ENCODE measurements at regions not wholly inside any gene's neighbourhood (a gene's known extent, or its start where the extent isn't known, plus 50 kb on each side); places are given as distances from the start of the nearest gene placed in this dataset.
A peak's percentile ranks its signal among the peaks of the same experiment; 100 is the strongest.

DNA sequence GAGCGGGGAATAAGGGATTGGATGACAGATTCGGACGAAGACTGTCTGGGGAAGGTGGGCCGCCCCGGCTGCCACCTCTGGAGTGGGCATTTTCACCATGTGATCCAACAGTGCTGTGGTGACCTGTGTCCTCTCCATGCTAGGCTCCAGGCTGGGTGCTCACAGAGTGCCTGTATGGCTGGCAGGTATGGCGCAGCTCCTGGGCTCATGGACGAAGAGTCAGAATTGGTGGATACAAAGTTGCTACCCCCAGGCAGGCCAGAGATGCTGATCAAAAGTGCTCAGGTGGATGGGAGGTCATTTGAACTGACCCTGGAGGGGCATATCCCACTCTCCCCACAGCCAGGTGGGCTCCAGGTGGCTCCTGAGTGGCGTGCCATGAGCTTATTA is 111.3 kb upstream of the UQCRFS1 start:
- DNase-seq, result no peak

DNA sequence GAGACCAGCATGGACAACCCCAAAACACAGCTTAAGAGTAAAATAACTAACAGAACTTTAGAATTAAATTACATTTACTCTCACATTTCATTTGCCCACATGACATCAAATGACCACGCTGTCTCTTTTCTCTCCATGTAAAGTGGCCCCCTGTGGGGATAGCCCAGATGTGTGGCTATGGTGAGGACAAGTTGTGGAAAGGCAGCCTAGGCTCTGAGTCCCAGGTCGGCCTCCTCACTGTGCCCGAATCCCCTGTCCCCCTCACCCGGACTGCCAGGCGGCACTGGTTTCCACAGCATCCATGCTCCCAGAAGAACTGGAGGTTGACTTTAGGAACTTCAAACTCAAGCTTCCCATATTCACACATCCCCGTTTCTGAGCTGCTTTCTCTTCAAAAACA is 111.8 kb upstream of the UQCRFS1 start:
- DNase-seq, result no peak

DNA sequence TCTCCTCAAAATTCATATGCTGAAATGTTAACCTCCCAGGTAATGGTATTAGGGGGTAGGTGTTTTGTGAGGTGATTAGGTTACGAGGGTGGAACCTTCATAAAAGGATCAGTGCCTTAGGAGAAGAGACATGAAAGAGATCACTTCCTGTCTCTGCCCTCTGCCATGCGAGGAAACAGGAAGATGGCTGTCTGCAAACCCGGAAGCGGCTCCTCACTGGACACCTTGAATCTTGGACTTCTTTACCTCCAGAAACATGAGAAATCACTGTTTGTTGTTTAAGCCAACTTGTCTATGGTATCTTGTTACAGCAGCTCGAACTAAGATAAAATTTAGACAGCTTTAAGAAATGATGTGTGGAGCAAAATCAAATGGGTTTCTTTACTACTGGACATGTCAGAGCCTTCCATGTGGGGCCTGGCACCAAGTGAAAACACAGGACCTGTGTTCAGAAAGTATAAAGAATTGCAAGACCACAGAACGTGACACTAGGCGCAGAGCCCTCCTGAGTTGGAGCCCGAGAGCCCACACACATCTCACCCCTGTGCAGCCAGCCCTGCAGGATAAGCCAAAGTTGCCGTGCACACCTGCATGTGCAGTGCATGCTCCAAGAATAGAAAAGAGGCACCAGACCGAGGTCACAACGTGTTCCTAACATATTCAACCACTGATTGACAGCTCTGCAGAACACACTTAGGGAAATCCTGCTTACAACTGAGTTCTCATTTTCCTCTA is 112.5 kb upstream of the UQCRFS1 start:
- DNase-seq, result no peak

DNA sequence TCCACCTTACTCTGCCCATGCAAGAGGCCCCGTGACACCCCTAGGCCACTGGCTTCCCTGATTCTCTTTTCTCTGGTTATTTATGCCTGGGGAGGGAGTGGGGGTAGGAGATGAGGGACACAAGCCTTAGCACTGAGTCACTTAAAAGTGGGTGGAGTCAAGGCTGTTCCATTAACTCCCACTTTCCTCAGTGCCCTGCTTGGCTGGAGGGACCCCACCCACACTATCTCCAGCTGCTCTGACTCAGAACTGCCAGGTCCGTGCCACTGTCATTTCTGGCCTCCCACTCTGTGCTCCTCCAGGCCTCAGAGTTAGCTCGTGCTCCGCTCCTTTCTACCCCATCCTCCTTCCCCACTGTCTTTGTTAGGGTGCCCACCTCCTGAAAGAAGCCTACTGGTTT is 113.4 kb upstream of the UQCRFS1 start:
- no peak for DNase-seq

DNA sequence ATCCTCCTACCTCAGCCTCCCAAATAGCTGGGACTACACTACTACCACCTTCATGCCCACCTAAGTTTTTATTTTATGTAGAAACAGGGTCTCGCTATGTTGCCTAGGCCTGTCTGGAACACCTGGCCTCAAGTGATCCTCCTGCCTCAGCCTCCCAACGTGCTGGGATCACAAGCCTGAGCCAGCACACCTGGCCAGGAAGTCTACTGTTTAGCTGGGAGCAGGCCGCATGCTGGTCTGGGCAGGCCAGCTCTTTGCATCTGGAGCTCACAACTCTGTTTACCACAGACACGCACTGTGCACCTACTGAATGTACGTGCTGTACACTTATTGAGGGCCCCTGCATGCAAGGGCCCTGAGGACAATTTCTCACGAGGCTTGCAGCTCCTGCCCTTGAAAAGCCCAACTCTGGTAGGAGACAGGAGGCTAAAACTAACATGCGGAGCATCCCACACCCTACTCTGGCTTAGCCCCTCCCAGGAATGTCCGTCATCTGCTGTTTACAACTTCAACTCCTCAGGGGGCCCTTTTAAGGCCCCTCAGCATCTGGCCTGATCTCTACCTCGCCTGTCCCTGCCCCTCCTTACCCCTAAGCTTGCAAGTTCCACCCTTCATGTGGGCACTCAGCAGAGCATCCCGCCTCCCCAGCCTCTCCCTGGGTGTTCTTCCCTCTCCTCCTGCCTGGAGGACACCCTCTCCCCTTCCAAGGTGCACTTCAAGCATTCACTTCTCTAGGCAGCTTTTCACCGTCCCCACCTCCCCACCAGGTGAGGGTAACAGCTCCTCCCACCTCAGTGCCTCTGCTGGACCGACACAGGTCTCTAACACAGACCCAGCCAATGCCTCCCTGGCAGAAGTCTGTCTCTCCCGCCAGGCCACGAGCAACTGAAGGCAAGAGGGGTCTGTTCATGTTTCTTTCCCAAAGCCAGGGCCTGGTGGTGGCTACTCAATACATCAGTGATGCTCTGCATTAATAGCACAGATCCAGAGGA is 114.2 kb upstream of the UQCRFS1 start:
- no peak for DNase-seq

DNA sequence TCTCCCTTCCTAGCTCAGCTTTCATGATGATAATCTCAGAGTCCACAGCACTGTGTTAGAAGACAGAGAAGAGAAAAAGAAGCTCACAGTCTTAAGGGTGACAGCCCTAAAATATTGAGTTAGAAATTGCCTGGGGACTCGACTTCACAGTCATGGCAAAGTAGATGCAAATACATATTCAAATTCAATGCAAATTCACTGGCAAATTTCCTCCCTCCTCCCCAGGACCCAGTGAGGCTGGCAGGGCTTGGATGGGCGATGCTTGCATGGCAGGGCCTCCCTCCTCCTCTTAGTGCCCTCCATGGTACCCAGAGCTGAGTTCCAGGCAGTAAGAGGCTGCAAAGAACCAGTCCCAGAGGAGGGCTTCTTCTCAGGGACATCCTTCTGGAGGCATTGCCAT is 115.6 kb upstream of the UQCRFS1 start:
- no peak for DNase-seq

DNA sequence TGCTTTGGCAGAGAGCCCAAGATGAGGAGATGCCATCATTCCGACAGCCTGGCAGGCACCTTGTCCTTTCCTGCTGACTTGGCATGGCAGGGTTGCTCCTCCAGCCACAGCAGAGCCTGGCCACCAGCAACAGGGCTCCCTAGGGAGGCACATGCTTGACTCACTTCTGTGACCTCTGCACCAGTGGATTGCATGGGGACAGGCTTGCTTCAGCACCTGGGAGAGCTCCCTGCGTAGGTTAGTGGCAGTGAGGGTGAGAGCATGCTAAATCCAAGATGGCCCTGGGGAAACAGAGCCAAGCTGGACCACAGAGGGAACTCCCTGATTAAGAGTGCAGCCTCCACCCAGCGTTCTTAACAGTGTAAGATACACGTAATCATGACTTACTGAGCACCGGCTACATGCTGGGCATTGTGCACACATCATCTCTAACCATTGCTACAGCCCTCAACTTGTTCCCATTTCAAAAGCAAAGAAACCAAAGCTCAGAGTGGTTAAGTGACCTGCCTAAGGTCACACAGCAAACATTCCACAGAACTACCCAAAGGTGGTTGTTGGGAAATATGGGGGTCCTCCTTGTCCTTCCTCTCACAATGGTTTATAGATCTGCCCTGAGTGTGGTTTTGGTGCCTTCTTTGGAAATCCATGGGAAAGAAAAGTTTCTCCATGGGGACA is 116.6 kb upstream of the UQCRFS1 start:
- peak; percentile 44 for DNase-seq

DNA sequence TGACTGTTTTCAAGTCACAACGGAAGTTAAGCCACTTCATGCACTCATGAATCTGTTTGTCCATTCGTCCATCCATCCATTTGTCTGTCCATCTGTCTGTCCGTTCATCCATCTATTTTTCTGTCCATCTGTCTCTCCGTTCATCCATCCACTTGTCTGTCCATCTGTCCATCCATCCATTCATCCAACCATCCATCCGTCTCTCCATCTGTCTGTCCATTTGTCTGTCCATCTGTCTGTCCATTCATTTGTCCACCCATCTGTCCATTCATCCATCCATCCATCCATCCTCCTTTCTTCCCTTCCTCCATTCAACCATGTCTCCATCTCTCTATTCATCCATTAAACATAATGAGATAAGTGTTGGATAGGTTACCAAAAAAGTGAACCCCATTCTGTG is 123.5 kb upstream of the UQCRFS1 start:
- no peak for DNase-seq

DNA sequence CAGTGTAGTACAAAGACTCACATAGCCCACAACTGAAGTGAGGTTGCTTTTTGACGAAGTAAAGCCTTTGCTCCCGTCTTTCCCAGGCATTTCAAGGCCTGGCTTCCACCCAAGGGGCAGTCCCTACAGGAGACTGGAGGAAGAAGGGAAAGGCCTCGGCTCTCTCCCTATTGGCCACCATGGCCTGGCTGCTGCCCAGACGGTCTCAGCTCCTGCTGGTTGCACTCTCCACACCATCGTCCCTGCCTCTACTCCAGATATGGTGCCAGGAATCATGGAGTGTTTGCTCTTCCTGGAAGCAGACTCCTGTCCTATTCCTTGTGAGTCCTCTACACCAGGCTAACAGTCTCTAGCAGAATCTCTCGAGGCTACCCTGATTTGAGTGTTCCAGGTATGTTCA is 124.1 kb upstream of the UQCRFS1 start:
- DNase-seq, result no peak

DNA sequence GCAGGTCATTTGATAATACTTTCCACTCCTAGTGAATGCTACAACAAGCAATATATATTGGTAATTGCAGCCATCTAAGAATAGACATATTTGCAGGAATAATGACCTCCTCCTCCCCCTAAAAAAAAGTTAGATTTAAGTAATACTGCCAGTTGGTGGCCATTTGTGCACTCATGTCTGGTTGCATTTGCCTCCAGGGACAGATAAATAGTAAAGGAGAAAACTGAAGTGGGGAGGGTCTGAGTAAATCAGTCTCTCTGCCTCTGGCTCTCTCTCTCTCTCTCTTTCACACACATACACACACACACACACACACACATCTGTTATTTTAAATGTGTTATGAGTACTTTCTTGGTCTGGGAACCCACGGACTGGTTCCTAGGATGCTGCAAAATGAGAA is 125.5 kb upstream of the UQCRFS1 start:
- no peak for DNase-seq

DNA sequence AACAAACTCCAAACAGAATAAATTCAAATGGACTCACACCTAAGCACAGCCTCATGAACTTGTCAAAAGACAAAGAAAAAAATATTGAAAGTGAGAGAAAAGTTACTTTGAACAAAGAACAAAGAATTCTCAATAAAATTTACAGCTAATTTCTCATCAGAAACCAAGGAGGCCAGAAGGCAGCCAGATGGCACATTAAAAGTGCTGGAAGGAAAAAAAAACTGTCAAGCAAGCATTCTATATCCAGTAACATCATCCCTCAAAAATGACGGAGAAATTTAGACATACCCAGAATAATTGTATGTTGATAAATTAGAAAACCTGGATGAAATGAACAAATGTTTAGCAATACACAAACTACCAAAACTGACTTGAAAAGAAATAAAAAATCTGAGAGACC is 129.8 kb upstream of the UQCRFS1 start:
- DNase-seq, result no peak

DNA sequence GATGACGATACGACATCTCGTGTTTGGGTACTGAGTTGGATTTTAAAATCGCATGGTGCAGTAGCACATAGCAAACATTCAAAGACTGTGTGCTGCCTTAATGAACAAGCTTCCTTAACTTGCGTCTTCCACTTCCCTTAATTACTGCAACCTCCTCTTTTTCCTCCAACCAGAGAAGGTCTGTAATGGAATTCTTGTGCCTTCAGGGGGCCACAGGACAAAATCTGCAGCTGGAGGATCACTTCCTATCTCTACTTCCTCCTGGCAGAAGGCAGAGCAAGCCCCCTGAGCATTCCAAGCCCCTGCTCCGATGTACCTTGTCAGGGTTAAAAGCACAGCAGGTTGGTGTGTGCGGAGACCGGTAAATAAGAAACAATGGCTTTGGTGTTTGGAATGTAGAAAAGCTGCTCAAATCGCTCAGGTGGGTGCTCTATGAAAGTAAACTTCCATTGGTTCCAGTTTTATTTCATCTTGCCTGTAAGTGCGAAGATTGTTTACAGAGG is 151.3 kb upstream of the UQCRFS1 start:
- no peak for DNase-seq

DNA sequence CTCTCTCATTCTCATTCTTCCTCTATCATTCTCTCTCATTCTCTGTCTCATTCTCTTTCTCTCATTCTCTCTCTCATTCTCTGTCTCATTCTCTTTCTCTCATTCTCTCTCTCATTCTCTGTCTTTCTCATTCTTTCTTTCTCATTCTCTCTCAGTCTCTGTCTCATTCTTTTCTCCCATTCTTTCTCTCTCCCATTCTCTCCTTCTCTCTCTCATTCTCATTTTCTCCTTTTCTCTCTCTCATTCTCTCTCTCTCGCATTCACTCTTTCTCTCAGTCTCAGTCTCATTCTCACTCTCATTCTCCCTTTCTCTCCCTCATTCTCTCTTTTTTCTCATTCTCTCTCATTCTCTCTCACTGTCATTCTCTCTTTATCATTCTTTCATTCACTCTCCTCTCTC is 152.0 kb upstream of the UQCRFS1 start:
- DNase-seq, result no peak

DNA sequence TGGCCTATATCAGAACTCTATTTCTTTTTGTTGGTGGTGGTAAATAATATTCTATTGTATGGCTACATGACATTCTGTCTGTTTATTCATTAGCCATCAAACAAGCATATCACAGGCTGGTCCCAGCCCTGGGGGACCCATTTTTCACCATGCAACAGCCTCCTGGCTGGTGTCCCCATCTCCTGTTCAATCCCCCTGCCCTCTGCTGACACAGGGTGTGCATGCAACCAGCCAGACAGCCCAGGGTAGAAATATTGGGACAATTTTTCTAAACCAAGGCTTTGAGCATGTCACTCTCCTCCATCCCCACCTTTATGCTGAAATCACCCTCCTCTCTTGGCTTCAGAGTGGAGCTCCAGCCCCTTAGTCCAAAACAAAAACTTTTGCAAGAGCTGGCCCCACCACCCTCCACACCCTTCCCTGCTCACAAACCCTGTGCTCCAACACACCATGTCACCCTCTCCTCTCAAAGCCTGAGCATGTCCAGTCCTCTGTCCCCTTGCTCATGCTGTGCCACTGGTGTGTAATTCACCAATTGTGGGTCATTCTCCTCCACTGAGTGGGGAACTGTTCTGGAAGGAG is 153.0 kb upstream of the UQCRFS1 start:
- no peak for DNase-seq

DNA sequence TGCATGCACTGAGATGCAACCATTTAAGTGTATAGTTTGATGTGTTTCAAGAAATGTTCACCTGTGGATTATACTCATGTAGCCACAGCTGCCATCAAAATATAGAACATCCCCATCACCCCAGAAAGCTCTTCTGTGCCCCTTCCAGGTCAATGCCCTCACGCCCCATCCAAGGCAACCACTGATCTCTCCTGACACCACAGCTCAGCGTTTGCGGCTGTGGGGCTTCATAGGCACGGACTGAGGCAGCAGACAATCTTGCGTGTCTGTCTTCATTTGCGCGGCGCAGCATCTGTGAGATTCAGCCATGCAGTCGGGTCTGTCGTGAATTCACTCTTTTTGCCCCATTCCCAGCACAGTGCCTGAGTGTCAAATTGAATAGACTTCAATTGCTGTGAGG is 153.8 kb upstream of the UQCRFS1 start:
- no peak for DNase-seq

DNA sequence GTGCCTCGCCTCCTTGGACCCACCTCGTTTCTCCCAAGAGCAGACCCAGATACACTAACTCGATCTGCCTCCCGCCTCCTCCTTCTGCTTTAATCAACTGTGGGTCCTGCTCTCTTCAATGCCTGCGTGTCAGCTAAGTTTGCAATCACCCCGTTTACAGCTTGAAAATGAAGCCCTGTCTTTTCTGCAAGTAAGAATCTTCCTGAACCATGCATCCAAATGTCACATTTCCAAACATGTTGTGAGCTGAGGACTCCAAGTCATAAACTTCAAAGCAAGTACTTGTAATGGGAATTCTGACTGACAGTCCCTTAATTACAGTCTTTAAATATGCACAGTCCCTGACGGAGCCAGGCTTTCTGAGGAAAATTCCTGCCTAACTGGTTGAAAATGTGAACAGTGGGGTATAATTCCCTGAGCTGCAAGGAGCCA is 154.9 kb upstream of the UQCRFS1 start:
- no peak for DNase-seq

DNA sequence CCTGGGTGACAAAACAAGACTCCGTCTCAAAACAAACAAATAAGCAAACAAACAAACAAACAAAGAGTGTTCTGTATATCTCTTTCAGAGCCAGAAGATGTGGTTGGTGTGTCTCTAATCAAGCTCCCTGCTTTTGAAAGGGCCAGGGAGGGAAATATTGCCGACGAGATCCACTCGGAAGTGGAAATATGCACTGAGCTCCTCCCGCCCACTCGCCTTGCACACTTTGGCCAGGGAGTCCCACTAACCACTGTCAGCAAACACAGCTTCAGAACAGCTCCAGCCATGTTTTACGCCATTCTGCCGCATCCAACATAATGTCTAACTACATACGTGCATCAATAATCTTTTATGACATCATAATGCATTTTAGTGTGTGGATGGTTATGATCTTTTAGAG is 155.5 kb upstream of the VSTM2B start:
- no peak for DNase-seq

DNA sequence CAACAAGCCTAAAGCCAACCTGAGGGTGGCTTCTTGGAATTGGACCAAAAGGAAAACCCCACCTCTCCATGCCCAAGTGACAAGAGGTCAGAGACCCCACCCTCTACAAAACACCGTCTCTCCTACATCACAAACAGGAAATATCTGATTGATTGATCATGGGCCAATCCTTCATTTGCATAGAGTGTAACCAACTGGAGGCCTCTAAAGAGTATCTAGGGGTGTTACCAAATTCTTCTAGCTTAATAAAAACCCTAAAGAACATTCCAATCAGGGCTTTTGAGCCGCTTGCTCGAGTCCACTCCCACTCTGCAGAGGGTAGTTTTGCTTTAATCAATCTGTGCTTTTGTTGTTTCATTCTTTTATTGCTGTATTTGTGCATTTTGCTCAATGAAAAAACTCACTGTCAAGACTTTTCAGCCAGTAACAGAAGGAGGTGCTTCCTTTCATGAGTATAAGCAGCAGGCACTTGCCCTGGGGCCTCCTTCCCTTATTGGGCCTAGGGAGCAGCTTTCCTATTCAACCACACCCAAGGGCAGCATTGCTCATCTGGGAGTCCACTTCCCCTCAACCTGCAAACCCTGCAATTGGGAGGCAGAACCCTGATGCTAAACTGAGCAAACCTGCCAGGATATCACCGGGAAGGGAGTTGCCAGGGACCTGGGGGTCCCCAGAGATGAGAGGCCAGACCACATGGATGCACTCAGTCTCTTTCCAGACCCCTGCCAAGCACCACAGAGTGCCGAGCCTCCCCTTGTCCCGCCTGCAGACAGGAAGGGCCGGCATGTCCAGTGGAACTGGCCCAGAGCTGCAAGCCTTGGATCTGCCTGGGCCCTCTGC is 154.3 kb upstream of the VSTM2B start:
- no peak for DNase-seq

DNA sequence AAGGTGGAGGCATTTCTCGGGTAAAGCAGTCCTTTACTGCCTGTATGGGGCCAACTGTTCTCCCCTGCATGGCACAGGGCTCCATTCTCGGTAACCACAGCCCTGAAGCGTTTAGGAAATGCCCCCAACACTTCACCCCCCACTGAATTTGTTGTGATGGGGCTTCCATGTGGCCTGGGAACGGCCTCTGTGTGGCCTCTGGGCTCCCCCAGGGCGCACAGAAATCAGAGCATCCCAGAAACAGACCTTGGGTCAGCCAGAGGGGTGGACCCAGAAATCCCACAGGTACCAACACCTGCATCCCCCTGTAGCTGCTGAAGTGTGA is 153.7 kb upstream of the VSTM2B start:
- no peak for DNase-seq

DNA sequence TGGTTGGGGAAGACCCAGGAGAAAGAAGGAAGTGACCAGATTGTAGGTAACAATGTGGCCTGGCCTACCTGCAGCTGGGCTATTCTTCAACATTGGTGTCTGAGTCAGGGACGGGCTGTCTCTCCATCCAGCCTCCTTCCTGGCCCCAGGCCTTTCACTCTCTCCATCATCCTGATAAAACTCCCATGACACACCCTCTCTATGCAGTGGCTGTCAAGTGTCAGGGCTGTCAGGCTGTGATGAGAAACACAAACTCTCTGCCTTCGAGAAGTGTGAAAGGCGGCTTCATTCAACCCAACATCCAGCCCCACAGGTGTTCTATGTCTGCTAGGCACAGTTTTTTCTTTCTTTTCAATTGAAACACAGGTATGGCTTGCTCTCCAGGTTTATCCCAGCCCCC is 153.3 kb upstream of the VSTM2B start:
- DNase-seq, result no peak

DNA sequence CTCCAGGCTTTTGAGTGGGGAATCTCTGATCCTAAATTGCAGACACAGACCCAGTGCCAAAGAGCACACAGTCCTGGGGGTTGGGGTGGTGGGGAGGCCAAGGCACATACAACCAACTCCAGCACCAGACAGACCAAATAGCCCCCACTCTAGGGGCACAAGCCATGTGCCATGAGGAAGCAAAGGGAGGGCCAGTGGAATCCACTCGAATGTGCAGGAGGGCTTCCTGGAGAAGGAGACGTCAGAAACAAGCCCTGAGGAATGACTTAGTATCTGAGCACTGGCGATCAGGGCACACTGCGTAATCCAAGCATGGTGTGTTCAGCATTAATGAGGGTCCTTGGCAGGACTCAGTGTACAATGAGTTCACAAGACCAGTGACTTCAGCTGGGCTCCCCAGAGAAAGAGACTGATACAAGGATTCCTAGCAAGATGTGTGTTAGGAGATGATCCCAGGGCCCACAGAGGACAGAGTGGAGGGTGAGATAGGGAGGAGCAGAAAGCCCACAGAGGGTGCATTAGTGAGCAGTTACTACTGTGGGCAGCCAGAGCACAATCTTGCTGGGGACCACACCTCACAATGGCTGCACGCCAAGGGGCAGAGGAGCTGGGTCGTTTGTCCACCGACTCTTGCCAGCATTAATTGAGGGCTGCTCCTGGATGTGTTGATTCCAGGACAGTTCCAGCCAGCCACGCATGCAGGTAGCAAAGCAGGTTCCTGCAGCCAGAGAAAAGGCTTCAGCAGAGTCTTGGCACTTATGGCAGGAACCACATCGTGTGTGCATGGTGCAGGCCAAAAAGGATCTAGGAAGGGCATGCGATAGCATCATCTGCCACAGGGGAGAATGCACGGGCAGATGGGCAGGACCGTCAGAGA is 152.6 kb upstream of the VSTM2B start:
- DNase-seq, result no peak
